ENCODE measurements at regions not wholly inside any gene's neighbourhood (a gene's known extent, or its start where the extent isn't known, plus 50 kb on each side); places are given as distances from the start of the nearest gene placed in this dataset.

DNA sequence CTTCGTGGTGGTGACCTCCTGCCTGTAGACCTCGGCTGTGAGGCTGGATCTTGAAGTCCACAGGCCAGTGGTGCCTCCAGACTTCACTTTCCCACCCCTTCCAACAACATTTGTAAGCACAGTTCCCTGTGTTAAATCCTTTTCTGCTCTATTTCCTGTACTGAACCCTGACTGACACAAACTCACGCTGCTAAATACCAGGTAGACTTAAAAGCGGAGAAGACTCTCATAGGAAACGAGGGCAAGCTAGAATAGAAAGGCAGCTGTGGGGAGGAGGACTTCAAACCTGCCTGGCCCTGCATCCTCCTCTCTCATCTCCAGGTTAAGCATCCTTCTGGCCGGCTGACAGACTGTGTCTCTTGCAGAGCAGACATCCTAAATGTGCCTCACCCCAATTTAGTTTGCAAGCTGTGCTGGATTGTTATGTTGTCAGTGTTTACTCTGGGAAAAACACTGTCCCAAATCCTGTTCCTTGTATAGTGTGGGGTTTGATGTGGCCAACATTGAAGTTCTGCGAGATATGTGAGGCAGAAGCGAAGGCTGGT lies 58.5 kb upstream of the LARS2 start:
- H3K4me1 ChIP-seq (ENCODE audit: control insufficient read depth, insufficient read depth, low read length), result no peaks in the 10 kb centered on the region
- dilution Hi-C loops (cut with HindIII; ENCODE audit: low sequenced_read_pairs, unreplicated experiment) (no loop called here), in situ Hi-C loops (cut with MboI; ENCODE audit: low sequenced_read_pairs) (no loop called here), intact Hi-C loops (cut with micrococcal nuclease) (no loop called here)
- H3K27me3 ChIP-seq (ENCODE audit: control insufficient read depth, insufficient read depth, low read length), result peaks cover 46% of the 10 kb centered on the region
- H3K4me2 ChIP-seq (ENCODE audit: low read depth, low read length), result no peak overlapping the region
- no peak overlapping the region for H2BK15ac ChIP-seq (ENCODE audit: low read depth, low read length)
- ATAC-seq (ENCODE audit: low read depth) (no peak), DNase-seq (no peak)
- H3K18ac ChIP-seq (ENCODE audit: low read depth, low read length), result no peak overlapping the region
- TF ChIP-seq, protein P1, sequence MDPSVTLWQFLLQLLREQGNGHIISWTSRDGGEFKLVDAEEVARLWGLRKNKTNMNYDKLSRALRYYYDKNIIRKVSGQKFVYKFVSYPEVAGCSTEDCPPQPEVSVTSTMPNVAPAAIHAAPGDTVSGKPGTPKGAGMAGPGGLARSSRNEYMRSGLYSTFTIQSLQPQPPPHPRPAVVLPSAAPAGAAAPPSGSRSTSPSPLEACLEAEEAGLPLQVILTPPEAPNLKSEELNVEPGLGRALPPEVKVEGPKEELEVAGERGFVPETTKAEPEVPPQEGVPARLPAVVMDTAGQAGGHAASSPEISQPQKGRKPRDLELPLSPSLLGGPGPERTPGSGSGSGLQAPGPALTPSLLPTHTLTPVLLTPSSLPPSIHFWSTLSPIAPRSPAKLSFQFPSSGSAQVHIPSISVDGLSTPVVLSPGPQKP (IDR thresholded peaks at IDR 0.05; ENCODE audit: borderline replicate concordance, low read depth, low read length), result no peak
- TF ChIP-seq, protein P2, sequence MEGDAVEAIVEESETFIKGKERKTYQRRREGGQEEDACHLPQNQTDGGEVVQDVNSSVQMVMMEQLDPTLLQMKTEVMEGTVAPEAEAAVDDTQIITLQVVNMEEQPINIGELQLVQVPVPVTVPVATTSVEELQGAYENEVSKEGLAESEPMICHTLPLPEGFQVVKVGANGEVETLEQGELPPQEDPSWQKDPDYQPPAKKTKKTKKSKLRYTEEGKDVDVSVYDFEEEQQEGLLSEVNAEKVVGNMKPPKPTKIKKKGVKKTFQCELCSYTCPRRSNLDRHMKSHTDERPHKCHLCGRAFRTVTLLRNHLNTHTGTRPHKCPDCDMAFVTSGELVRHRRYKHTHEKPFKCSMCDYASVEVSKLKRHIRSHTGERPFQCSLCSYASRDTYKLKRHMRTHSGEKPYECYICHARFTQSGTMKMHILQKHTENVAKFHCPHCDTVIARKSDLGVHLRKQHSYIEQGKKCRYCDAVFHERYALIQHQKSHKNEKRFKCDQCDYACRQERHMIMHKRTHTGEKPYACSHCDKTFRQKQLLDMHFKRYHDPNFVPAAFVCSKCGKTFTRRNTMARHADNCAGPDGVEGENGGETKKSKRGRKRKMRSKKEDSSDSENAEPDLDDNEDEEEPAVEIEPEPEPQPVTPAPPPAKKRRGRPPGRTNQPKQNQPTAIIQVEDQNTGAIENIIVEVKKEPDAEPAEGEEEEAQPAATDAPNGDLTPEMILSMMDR (conservative IDR thresholded peaks at IDR 0.05; ENCODE audit: low read depth, low read length), result no peak
- TF ChIP-seq FOS (IDR thresholded peaks at IDR 0.05; ENCODE audit: low read depth, low read length) (no peak), CEBPB (IDR thresholded peaks at IDR 0.05; ENCODE audit: low read depth, low read length) (no peak), RFX5 (IDR thresholded peaks at IDR 0.05; ENCODE audit: low read depth, low read length) (no peak), BHLHE40 (IDR thresholded peaks at IDR 0.05; ENCODE audit: low read depth, low read length) (no peak), POLR2A (IDR thresholded peaks at IDR 0.05; ENCODE audit: low read depth, low read length) (no peak), RAD21 (IDR thresholded peaks at IDR 0.05; ENCODE audit: low read length) (no peak), SMC3 (IDR thresholded peaks at IDR 0.05; ENCODE audit: low read depth, low read length) (no peak), MAFK (IDR thresholded peaks at IDR 0.05; ENCODE audit: low read depth, low read length) (no peak), MXI1 (IDR thresholded peaks at IDR 0.05; ENCODE audit: borderline replicate concordance, low read depth, low read length) (no peak), CHD1 (IDR thresholded peaks at IDR 0.05; ENCODE audit: low read depth, low read length) (no peak), RCOR1 (IDR thresholded peaks at IDR 0.05; ENCODE audit: insufficient replicate concordance, low read length) (no peak), MAZ (IDR thresholded peaks at IDR 0.05; ENCODE audit: borderline replicate concordance, low read depth, low read length) (no peak), NFE2L2 (IDR thresholded peaks at IDR 0.05; ENCODE audit: low read depth, low read length) (no peak)
- TF ChIP-seq, protein P3, sequence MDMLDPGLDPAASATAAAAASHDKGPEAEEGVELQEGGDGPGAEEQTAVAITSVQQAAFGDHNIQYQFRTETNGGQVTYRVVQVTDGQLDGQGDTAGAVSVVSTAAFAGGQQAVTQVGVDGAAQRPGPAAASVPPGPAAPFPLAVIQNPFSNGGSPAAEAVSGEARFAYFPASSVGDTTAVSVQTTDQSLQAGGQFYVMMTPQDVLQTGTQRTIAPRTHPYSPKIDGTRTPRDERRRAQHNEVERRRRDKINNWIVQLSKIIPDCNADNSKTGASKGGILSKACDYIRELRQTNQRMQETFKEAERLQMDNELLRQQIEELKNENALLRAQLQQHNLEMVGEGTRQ (IDR thresholded peaks at IDR 0.05; ENCODE audit: low read depth, low read length), result no peak
- no peaks in the 10 kb centered on the region for H4K20me1 ChIP-seq (ENCODE audit: insufficient read depth, low read length)
- WGBS, 2 experiments (ENCODE audit: extremely low coverage in 2 of 2, insufficient read length in 1 of 2), result 21% methylated on average over 2 of the region's 8 CpGs; no CpG with 5 or more reads in 1 of the 2 experiments
- no peak overlapping the region for H3K4me3 ChIP-seq (ENCODE audit: insufficient read depth, low read depth, low read length)
- no peaks in the 10 kb centered on the region for H3K36me3 ChIP-seq (ENCODE audit: control insufficient read depth, insufficient read depth, low read length)
- H3K9me1 ChIP-seq (ENCODE audit: insufficient read depth, low read length), result no peaks in the 10 kb centered on the region
- no peak overlapping the region for H2AFZ ChIP-seq (replicated peaks; ENCODE audit: low read length, poor library complexity)
- no peak overlapping the region for H3K4ac ChIP-seq (ENCODE audit: low read depth, low read length)
- H2BK120ac ChIP-seq (ENCODE audit: low read depth, low read length), result no peak overlapping the region
- no peak overlapping the region for H2BK20ac ChIP-seq (ENCODE audit: low read depth, low read length)
- H4K8ac ChIP-seq (ENCODE audit: low read depth in 2 of 2, low read length in 2 of 2), result no peak overlapping the region
- ChIA-PET CTCF (no interaction called here), POLR2A (ENCODE audit: unreplicated experiment) (no interaction called here)
- no peak overlapping the region for H3K14ac ChIP-seq (replicated peaks; ENCODE audit: low read depth, low read length)
- H3K9ac ChIP-seq (ENCODE audit: low read depth, low read length), result no peak overlapping the region
- no peak overlapping the region for H3K56ac ChIP-seq (ENCODE audit: extremely low read depth, insufficient read depth, low read length)
- H2AK9ac ChIP-seq (replicated peaks; ENCODE audit: low read depth, low read length, poor library complexity), result no peak overlapping the region
- H2BK5ac ChIP-seq (ENCODE audit: low read depth, low read length, poor library complexity, severe bottlenecking), result no peak overlapping the region
- no peak overlapping the region for H3K23ac ChIP-seq (ENCODE audit: low read depth, low read length)
- no peak overlapping the region for H4K91ac ChIP-seq (ENCODE audit: insufficient read depth, low read depth, low read length)
- BruUV-seq (replicated peaks), result no TSS peak
- H3K79me1 ChIP-seq (ENCODE audit: low read depth in 1 of 2, low read length in 2 of 2), result no peaks in the 10 kb centered on the region
- no peaks in the 10 kb centered on the region for H3K9me3 ChIP-seq (ENCODE audit: control insufficient read depth, insufficient read depth, low read length)
- H4K5ac ChIP-seq (ENCODE audit: low read depth, low read length), result no peak overlapping the region
- H3K27ac ChIP-seq (ENCODE audit: insufficient read depth, low read length), result no peak overlapping the region
- no peak overlapping the region for H2AK5ac ChIP-seq (ENCODE audit: low read depth, low read length)
